GM23338 (cell line): ENCODE measurements at regions not wholly inside any gene's neighbourhood (a gene's known extent, or its start where the extent isn't known, plus 50 kb on each side); places are given as distances from the start of the nearest gene placed in this dataset.

Experiments
- ATAC-seq: fragments of 200-7000 bp; cut with Tn5 transposase; 3 replicates; pipeline ENCODE4 v1.9.1; 2020
- DNase-seq: peaks from one replicate; pipeline ENCODE4 v3.0.0-alpha.2; 2015; ENCODE audit warnings: low spot score
- H2AFZ ChIP-seq: fragments of 200-600 bp; sonication (generic); 2 replicates; pipeline ENCODE4 v1.8.0; 2016; ENCODE audit warnings: antibody characterized with exemption, mild to moderate bottlenecking, moderate library complexity
- H3F3A ChIP-seq: fragments of 200-600 bp; sonication (generic); replicated peaks from 2 replicates; pipeline ENCODE4 v1.8.0; 2017; ENCODE audit warnings: antibody characterized with exemption, mixed run types, low read depth
- H3K27ac ChIP-seq: fragments of 200-600 bp; sonication (generic); 2 replicates; pipeline ENCODE4 v1.6.1; 2016; ENCODE audit warnings: low read depth
- H3K27me3 ChIP-seq: fragments of 200-600 bp; sonication (generic); 2 replicates; pipeline ENCODE4 v1.8.0; 2016; ENCODE audit warnings: mild to moderate bottlenecking, mixed run types, moderate library complexity; ENCODE audit not compliant: insufficient read depth
- H3K36me3 ChIP-seq: fragments of 200-600 bp; sonication (generic); 2 replicates; pipeline ENCODE4 v1.8.0; 2016; ENCODE audit warnings: mild to moderate bottlenecking; ENCODE audit not compliant: insufficient read depth
- H3K4me1 ChIP-seq: fragments of 200-600 bp; sonication (generic); 2 replicates; pipeline ENCODE4 v1.8.0; 2016; ENCODE audit warnings: mild to moderate bottlenecking, moderate library complexity; ENCODE audit not compliant: insufficient read depth
- H3K4me2 ChIP-seq: fragments of 200-600 bp; sonication (generic); 2 replicates; pipeline ENCODE4 v1.7.1; 2017; ENCODE audit warnings: mixed run types
- H3K4me3 ChIP-seq: fragments of 200-600 bp; sonication (generic); 2 replicates; pipeline ENCODE4 v1.6.1; 2016; ENCODE audit warnings: mixed run types
- H3K79me2 ChIP-seq: fragments of 200-600 bp; sonication (generic); replicated peaks from 2 replicates; pipeline ENCODE4 v1.8.0; 2017; ENCODE audit warnings: mild to moderate bottlenecking; ENCODE audit not compliant: insufficient read depth
- H3K9me2 ChIP-seq: fragments of 200-600 bp; sonication (generic); 2 replicates; pipeline ENCODE4 v1.8.0; 2017; ENCODE audit not compliant: insufficient read depth
- H4K20me1 ChIP-seq: fragments of 200-600 bp; sonication (generic); replicated peaks from 2 replicates; pipeline ENCODE4 v1.8.0; 2017; ENCODE audit warnings: mild to moderate bottlenecking; ENCODE audit not compliant: insufficient read depth
- H3K27ac Mint-ChIP-seq: 2 replicates; pipeline ENCODE4 v1.8.0; 2020; ENCODE audit warnings: inconsistent platforms, mild to moderate bottlenecking, moderate library complexity, mixed read lengths
- H3K27me3 Mint-ChIP-seq: 3 replicates; pipeline ENCODE4 v1.8.0; 2022; ENCODE audit warnings: low read depth, mild to moderate bottlenecking, moderate library complexity, mixed read lengths, inconsistent platforms; ENCODE audit not compliant: insufficient read depth, poor library complexity
- H3K36me3 Mint-ChIP-seq: 3 replicates; pipeline ENCODE4 v1.8.0; 2021; ENCODE audit warnings: low read depth, mild to moderate bottlenecking, inconsistent platforms, moderate library complexity, mixed read lengths
- H3K4me1 Mint-ChIP-seq: 3 replicates; pipeline ENCODE4 v1.8.0; 2020; ENCODE audit warnings: mild to moderate bottlenecking, inconsistent platforms, mixed read lengths
- H3K4me3 Mint-ChIP-seq: 3 replicates; pipeline ENCODE4 v1.8.0; 2021; ENCODE audit warnings: moderate library complexity, mild to moderate bottlenecking, inconsistent platforms, mixed read lengths
- H3K9me3 Mint-ChIP-seq: 3 replicates; pipeline ENCODE4 v1.8.0; 2020; ENCODE audit warnings: moderate library complexity, mild to moderate bottlenecking, inconsistent platforms, mixed read lengths
- CREB1 ChIP-seq: fragments of 250-450 bp; sonication (Bioruptor Pico); IDR thresholded peaks from 2 replicates; pipeline ENCODE4 v1.5.0; 2020; ENCODE audit warnings: low read depth, mild to moderate bottlenecking, moderate library complexity
- ETS1 ChIP-seq: IDR thresholded peaks from 2 replicates; pipeline ENCODE4 v1.6.1; 2016; ENCODE audit warnings: antibody characterized with exemption
- EZH2 ChIP-seq: fragments of 200-600 bp; sonication (generic); IDR thresholded peaks from one replicate; pipeline ENCODE4 v1.8.0; 2017; ENCODE audit warnings: antibody characterized with exemption, mild to moderate bottlenecking, low read depth; ENCODE audit not compliant: unreplicated experiment
- EZH2phosphoT487 ChIP-seq: fragments of 200-600 bp; sonication (generic); IDR thresholded peaks from one replicate; pipeline ENCODE4 v1.8.1; 2018; ENCODE audit warnings: antibody characterized with exemption; ENCODE audit not compliant: unreplicated experiment
- JUNB ChIP-seq: IDR thresholded peaks from one replicate; pipeline ENCODE4 v1.6.1; 2016; ENCODE audit warnings: antibody characterized with exemption; ENCODE audit not compliant: unreplicated experiment
- NANOG ChIP-seq: IDR thresholded peaks from 2 replicates; pipeline ENCODE4 v1.6.1; 2016; ENCODE audit warnings: antibody characterized with exemption, borderline replicate concordance
- POLR2AphosphoS5 ChIP-seq: IDR thresholded peaks from 2 replicates; pipeline ENCODE4 v1.6.1; 2016; ENCODE audit warnings: antibody characterized with exemption, low read depth
- STAT1 ChIP-seq: IDR thresholded peaks from one replicate; pipeline ENCODE4 v1.6.1; 2016; ENCODE audit warnings: antibody characterized with exemption; ENCODE audit not compliant: unreplicated experiment
- ZNF114 ChIP-seq: fragments of 250-450 bp; sonication (Bioruptor Pico); IDR thresholded peaks from 2 replicates; pipeline ENCODE4 v1.5.0; 2020; ENCODE audit warnings: mild to moderate bottlenecking, moderate library complexity
- ZNF331 ChIP-seq: fragments of 250-450 bp; sonication (Bioruptor Pico); IDR thresholded peaks from 2 replicates; pipeline ENCODE4 v1.5.0; 2020; ENCODE audit warnings: low read depth, mild to moderate bottlenecking, moderate library complexity
- ZNF462 ChIP-seq: fragments of 250-450 bp; sonication (Bioruptor Pico); IDR thresholded peaks from 2 replicates; pipeline ENCODE4 v1.5.0; 2020; ENCODE audit warnings: mild to moderate bottlenecking, moderate library complexity
- TF ChIP-seq, protein P1 (sequence below), 2 experiments: fragments of 200-600 bp in 1 of 2; sonication (generic) in 1 of 2; conservative IDR thresholded peaks; 2 replicates each; pipeline versions ENCODE4 v1.5.1 to v1.6.1; 2016 to 2017; ENCODE audit warnings: antibody characterized with exemption in 2 of 2, low read depth in 2 of 2, mild to moderate bottlenecking in 2 of 2, moderate library complexity in 1 of 2
- TF ChIP-seq, protein P2 (sequence below): IDR thresholded peaks from one replicate; pipeline ENCODE4 v1.6.1; 2018; ENCODE audit warnings: antibody characterized with exemption; ENCODE audit not compliant: unreplicated experiment

DNA sequence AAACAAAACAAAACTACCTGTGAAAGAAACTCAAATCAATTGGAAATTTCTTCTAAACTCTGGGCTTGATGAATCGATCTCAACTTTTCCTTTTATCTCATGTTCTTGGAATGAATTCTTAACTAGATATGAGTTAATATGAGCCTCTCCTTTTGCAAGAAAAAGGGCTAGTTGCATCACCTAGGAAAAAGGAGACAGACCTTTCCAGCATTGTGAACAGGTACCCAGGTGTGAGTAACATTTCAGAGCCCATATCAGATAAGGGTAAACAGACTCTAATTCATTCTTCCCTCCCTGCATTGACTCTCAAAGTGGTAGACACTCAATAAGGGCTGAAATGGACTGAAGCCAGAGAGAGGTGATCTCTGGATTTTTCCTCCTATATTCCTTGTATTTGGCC, 103.8 kb upstream of the AGR3 start:
- H4K20me1 ChIP-seq = no peaks in the 10 kb centered on the region
- peak overlapping the region; percentile 44 for H2AFZ ChIP-seq
- no peaks in the 10 kb centered on the region for H3K27me3 ChIP-seq
- no peaks in the 10 kb centered on the region for H3K27me3 Mint-ChIP-seq
- no peak for DNase-seq
- no peaks in the 10 kb centered on the region for H3K36me3 ChIP-seq
- no peaks in the 10 kb centered on the region for H3K4me1 ChIP-seq
- H3F3A ChIP-seq = no peaks in the 10 kb centered on the region
- no peaks in the 10 kb centered on the region for H3K9me2 ChIP-seq
- no peaks in the 10 kb centered on the region for H3K79me2 ChIP-seq
- peaks cover 2% of the 10 kb centered on the region; the same call in 1 of the 3 replicates for H3K4me1 Mint-ChIP-seq
- H3K4me2 ChIP-seq = no peak overlapping the region
- no peaks in the 10 kb centered on the region for H3K36me3 Mint-ChIP-seq
- no peak overlapping the region for H3K27ac ChIP-seq
- TF ChIP-seq ZNF114 (CRISPR knock-in tag) (no peak), CREB1 (no peak), EZH2phosphoT487 (no peak), POLR2AphosphoS5 (no peak), ETS1 (no peak), EZH2 (no peak), STAT1 (no peak), JUNB (no peak), ZNF331 (CRISPR knock-in tag) (no peak), ZNF462 (CRISPR knock-in tag) (no peak), NANOG (no peak)
- TF ChIP-seq, protein P1, sequence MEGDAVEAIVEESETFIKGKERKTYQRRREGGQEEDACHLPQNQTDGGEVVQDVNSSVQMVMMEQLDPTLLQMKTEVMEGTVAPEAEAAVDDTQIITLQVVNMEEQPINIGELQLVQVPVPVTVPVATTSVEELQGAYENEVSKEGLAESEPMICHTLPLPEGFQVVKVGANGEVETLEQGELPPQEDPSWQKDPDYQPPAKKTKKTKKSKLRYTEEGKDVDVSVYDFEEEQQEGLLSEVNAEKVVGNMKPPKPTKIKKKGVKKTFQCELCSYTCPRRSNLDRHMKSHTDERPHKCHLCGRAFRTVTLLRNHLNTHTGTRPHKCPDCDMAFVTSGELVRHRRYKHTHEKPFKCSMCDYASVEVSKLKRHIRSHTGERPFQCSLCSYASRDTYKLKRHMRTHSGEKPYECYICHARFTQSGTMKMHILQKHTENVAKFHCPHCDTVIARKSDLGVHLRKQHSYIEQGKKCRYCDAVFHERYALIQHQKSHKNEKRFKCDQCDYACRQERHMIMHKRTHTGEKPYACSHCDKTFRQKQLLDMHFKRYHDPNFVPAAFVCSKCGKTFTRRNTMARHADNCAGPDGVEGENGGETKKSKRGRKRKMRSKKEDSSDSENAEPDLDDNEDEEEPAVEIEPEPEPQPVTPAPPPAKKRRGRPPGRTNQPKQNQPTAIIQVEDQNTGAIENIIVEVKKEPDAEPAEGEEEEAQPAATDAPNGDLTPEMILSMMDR (conservative IDR thresholded peaks at IDR 0.05; ENCODE audit: low read depth in 2 of 2) = no peak
- TF ChIP-seq, protein P2, sequence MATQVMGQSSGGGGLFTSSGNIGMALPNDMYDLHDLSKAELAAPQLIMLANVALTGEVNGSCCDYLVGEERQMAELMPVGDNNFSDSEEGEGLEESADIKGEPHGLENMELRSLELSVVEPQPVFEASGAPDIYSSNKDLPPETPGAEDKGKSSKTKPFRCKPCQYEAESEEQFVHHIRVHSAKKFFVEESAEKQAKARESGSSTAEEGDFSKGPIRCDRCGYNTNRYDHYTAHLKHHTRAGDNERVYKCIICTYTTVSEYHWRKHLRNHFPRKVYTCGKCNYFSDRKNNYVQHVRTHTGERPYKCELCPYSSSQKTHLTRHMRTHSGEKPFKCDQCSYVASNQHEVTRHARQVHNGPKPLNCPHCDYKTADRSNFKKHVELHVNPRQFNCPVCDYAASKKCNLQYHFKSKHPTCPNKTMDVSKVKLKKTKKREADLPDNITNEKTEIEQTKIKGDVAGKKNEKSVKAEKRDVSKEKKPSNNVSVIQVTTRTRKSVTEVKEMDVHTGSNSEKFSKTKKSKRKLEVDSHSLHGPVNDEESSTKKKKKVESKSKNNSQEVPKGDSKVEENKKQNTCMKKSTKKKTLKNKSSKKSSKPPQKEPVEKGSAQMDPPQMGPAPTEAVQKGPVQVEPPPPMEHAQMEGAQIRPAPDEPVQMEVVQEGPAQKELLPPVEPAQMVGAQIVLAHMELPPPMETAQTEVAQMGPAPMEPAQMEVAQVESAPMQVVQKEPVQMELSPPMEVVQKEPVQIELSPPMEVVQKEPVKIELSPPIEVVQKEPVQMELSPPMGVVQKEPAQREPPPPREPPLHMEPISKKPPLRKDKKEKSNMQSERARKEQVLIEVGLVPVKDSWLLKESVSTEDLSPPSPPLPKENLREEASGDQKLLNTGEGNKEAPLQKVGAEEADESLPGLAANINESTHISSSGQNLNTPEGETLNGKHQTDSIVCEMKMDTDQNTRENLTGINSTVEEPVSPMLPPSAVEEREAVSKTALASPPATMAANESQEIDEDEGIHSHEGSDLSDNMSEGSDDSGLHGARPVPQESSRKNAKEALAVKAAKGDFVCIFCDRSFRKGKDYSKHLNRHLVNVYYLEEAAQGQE = no peak
- H3K4me3 Mint-ChIP-seq = no peak overlapping the region
- no peak for ATAC-seq
- no peaks in the 10 kb centered on the region; the same call in 2 of the 3 replicates for H3K9me3 Mint-ChIP-seq
- H3K27ac Mint-ChIP-seq = peak overlapping the region; percentile 64
- no peak overlapping the region for H3K4me3 ChIP-seq
